Activated effector memory CD4-positive, alpha-beta T cell treated with Interleukin-2 at 50 U/mL for 16 hours (primary cell): ENCODE measurements at regions not wholly inside any gene's neighbourhood (a gene's known extent, or its start where the extent isn't known, plus 50 kb on each side); places are given as distances from the start of the nearest gene placed in this dataset.
"Not testable (repeated sequence)": the region's sequence is repeated elsewhere in the genome, so short reads cannot be mapped to it uniquely, and the experiment has no call there.

Experiments used
- DNase-seq: peaks from one replicate; pipeline ENCODE4 v3.0.0-alpha.2; 2020

DNA sequence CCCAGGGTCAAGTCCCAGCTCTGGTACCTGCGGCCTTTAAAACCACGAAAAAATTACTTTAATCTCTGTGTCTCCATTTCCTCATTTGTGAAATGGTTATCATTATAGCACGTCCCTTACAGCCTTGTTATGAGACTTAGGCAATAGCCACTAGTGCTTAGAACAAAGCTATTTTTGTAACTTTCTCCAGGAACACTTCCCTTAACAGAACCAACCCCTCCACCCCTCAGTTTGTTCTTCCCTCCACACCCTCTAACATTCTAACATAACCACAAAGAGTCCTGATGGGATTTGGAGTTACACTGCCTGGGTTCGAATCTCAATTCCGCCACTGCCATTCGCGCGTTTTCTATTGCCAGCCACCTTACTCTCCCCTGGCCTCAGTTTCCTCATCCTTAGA is 2777.4 kb upstream of the TPTE start:
- not testable (repeated sequence) for DNase-seq

DNA sequence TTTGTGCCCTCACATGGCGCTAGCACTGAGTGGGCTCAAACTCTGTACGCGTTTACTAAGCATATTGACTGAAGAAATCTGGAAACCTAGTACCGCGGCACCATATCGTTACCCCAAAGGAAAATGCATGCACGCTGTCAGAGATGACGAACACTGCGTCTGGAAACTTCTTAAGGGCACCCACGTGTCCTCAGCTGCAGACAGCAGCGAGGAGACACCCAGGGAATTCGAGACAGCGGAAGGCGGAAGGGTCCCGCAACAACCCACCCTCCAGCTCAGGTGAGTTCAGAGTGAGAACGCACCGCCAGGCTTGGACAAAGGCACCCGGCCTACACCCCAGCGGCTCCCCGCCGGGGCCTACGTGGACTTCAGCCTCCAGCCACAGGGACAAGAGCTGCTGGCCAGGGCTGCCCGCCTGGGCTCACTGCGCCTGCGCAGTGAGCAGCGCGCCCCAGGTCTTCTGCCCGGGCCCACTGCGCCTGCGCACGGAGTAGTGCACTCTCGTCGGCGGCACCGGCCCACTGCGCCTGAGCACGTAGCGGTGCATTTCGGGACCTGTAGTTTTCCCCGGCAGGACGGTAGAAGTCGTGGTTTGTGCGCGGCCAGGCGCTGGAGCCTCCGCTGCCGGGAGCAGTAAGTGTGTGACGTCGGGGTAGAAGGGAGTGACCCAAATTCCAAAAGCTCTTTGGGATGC is 2776.8 kb upstream of the TPTE start:
- DNase-seq = not testable (repeated sequence)

DNA sequence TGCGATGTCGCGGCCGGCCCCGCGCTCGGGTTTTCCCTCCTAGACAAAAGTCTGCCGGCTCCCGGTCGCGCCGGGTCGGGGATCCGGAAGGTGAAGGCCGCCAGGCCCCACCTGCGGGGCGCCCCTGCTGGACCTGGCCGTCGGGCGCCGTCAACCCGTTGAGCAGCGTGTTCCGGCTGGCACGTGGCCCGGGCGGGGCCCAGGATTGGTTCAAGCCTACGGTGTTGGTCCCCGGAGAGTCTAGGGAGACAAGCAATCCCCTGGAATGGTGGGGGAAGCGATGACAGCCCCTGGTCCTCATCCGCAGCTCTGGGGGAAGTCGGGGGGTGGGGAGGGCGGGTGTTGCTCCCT is 2776.3 kb upstream of the TPTE start:
- DNase-seq = not testable (repeated sequence)

DNA sequence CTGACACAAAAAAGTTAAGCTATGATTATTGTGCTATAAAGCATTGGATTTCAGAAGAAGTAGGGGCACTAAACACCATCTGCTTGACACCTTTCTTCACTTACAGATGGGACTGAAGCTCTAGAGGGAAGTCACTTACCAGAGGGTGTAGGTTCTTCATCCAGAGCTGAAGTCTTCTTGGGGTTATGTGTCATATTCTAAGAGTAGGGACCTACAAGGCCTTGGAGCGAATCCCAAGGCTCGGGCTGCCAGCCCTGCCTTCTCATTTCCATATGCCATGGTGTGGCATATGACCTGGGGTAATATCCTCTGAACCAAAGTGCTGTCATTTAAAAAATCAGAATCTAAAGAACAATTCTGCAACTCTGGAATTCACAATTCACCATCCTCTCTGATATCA is 2773.4 kb upstream of the TPTE start:
- not testable (repeated sequence) for DNase-seq

DNA sequence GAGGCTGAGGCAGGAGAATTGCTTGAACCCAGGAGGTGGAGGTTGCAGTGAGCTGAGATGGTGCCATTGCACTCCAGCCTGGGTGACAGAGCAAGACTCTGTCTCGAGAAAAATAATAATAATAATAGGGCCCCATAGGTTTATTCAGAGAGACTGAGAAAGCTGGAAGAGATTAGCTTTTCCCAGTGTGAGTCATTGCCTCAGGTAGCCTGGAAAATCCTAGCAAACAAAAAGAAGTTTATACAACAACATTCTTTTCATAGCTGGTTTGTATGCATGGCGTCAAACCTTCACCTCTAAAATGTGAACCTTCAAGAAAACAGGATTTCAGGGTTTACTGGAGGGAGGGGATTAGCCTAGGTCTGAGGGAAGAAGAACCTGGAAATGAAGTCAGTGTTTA is 2768.8 kb upstream of the TPTE start:
- DNase-seq = not testable (repeated sequence)

DNA sequence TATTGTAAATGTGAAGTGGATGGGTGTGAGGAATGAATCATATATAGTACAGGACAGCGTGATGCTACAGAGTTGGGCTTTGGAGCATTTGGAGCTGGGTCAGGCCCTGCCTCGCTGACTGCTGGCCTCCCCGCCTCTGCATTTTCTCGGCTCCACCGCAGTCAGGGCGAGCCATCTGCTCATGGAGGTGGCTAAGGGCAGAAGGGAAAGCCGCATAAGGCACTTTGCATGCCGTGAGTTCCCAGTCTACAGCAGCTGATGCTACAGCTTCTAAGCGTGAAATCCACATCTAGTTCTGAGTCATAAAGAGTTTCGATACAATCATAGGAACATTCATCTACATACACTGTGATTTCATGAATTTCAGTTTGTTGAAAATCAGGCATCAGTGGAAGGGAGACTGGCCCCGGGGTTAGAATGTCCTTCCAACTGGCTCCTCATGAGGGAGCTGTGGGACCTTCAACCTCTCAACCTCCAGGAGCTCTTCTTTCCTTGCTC is 2768.0 kb upstream of the TPTE start:
- peak; percentile 0 for DNase-seq

DNA sequence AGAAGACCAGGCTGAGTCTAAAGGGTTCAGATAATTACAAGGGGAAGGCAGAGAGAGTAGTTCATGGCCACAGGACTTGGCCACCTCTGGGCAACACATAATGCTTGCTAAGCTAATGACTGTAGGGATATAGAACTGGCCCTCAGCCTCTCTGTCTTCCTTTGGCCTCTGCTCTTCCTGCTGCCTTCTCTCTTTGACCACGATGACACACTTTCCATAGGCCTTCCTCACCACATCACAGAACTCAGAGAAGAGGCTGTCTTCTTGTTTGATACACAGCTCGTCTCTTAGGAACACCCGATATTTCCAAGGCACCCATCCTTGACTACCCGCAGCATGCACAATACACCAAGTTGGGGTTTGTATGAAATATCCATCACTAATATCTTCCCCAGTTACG is 2751.4 kb upstream of the TPTE start:
- not testable (repeated sequence) for DNase-seq

DNA sequence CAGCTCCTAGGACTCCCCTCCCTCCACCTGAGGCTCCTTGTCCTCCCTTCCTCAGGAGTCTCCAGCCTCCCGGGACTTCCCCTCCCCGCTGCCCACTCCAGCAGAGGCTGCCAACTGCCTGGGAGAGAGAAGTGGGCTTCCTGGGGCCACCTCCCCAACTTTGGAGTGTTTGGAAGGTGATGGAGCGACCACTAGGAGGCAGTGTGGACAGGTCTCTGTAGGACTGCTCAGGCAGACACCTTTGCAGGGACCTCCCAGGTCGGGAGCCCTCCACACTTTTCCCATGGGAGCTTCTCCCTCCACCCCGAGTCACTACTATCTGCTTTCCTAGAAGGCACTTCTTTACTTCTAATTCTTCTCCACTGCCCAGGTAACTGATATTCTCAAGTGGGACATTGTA is 2747.2 kb upstream of the TPTE start:
- not testable (repeated sequence) for DNase-seq

DNA sequence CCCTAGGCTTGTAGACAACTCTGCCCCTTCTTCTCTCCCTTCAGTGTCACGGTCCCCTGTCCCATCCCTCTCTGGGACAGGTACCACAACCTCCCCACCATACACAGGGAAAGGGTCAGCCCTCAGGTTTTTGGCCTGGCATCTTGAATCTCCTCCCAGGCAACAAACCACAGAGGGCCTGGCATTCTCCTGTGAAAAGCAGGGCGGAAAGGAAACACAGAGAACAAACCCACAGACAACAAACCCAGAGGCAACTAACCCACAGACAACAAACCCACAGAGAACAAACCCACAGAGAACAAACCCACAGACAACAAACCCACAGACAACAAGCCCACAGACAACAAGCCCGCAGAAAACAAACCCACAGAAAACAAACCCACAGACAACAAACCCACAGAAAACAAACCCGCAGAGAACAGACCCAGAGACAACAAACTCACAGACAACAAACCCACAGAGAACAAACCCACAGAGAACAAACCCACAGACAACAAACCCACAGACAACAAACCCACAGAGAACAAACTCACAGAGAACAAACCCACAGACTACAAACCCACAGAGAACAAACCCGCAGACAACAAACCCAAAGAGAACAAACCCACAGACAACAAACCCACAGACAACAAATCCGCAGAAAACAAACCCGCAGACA is 2745.9 kb upstream of the TPTE start:
- peak; percentile 0 for DNase-seq

DNA sequence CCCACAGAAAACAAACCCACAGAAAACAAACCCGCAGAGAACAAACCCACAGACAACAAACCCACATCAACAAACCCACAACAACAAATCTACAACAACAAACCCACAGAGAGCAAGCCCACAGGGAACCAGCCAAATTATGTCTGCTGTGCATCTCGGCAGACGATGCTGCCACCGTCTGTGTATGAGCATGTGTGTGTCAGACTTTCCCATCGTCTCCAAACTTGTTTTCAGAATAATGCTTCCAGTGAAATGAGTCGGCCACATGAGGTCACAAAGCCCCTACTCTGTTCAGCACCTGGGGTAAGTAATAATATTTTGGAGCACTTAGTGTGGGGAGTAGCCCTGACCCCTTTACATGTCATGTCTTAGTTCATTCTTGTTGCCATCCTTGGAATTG is 2745.3 kb upstream of the TPTE start:
- DNase-seq = not testable (repeated sequence)

DNA sequence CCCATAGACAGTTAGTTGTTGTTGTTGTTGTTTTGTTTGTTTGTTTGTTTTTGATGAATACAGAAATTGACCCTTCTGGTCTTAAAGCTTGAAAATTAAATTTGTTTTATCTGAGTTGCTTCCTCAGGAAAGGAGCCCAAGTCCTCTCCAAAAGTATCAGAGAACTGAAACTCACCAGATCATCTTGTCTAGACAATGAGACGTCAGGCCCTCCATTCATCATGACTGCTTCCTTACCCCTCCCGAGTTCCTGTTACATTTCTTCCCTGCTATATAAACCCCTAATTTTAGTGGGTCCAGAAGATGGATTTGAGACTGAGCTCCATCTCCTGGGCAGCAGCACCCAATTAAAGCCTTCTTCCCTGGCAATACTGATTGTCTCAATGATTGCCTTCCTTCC is 2744.8 kb upstream of the TPTE start:
- DNase-seq = not testable (repeated sequence)

DNA sequence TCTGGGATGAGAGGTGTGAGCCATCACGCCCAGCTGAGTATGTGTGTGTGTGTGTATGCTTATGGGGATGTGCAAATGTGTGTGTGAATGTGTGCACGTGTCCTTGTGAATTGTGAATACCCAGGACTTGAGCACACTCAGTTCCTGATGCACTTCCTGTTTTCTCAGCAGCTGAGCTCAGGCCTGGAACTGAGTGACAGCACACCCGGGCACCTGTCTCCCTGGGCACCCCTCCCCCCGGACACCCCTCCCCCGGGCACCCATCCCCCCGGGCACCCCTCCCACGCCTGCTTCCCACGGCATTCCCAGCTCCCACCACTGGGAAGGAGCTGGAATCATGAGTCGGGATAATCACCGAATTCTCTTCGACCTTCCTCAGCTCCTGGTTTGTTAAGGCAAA is 2744.1 kb upstream of the TPTE start:
- DNase-seq = not testable (repeated sequence)

DNA sequence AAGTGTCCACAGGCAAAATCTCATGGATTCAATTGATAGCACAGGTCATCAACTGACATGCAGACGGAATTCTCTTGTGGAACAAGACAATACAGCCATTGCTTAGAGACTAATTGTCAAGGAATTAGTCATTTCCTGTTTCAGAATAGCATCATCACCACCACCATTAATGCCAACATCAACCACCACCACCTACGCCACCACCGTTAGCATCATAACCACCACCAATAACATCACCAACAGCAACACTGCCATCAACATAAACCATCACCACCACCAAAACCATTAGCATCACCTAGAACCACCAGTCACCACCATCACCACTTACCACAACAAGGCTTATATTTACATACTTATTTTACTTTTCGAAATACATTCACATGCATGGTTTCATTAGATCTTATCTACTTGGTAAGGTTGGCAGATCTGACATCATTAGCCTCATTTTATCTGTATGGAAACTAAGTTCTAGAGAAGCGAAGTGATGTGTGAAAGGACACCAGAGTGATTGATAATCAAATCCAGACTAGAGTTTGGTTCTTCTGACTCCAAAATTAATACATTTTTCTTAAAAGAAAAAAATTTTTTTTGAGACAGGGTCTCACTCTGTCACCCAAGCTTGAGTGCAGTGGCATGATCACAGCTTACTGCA is 2733.8 kb upstream of the TPTE start:
- DNase-seq = not testable (repeated sequence)

DNA sequence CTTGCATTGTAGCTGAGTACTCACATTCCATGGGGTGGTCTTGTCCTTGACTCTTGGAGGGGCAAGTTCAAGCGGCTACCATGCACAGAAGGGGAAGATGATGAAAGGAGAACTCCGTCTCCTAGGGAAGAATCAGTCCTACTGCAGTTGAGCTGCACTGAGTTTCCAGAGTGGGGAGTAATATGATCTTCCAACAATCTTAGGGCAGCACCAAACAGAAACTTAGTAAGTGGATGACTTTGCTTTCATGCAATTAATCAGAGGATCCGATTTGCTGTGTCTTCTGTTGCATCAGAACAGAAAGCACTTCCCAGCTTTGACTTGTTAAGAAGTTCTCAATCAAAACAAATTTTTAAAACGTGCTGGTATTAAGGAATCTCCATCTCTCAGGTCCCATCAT is 2727.6 kb upstream of the TPTE start:
- DNase-seq = not testable (repeated sequence)

DNA sequence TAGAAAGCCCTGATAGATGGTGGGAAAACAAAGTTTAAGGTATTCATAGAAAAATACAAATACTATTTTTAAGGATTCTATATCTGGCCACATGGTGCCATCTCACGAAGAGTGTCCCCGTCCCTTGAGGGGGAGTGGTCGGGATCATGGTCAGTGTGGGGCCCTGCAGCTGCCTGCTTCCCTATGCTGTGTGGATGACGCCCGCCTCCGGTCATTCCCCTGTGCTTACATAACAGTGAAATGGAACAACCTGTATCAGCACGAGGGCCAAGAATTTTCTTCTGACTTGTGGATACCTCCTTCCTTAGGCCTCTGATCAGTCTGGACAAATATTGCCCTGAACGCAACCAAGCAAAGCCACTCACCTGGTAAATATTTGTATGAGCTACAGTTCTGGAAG is 2724.1 kb upstream of the TPTE start:
- not testable (repeated sequence) for DNase-seq

DNA sequence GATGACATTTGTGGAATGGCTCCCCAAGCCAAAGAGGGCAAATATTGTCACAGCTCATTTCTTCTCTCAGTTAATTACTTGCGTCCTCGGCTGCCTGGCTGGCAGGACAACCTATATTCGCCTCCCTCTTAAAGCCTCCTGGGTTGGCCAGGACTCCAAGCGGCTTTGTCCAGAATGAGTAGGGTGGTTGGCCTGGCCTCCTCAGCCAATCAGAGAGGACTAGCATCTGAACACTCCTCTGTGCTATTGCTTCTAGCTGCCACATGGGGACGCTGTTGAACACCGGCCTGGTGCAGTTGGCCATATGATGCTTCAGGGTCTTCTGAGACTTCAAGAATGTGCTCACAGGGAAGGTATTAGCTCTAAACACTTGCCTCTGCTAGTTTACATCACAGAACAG is 2722.9 kb upstream of the TPTE start:
- not testable (repeated sequence) for DNase-seq

DNA sequence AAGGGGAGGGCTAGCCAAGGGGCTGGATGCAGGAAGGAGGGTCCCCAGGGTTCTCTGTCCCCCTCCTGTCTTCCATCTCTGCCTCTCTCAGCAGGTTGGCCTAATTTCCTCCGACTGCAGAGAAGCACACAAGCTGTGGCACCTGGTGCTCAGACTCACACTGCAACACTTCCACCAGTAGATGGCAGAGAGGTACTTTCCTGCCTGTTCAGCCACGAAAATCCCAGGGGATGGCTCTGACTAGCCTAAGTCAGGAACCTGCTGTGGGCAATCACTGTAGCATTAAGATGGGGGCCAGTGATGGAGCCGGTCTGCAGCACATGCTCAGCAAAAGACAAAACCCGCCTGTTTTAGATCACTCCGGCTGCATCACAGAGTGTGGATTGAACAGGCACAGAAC is 2721.7 kb upstream of the TPTE start:
- not testable (repeated sequence) for DNase-seq

DNA sequence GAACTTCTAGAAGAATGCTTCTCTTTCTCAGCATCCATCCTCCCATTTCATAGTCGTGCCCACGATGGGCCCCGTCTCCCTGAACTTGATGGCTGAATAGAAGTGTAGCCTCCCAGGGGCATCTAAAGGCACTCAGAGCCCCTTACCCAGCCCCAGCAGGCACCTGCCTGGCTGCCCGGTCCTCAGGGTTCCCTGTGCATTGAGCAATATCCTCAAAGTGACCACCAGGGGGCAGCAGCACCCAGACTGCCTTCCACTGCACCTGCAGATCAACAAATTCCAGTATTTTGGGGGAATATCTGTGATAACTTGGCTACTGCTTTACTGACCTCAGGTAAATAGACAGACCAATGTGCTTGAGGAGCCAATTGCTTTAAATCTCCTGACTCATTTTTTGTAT is 2707.9 kb upstream of the TPTE start:
- DNase-seq = not testable (repeated sequence)

DNA sequence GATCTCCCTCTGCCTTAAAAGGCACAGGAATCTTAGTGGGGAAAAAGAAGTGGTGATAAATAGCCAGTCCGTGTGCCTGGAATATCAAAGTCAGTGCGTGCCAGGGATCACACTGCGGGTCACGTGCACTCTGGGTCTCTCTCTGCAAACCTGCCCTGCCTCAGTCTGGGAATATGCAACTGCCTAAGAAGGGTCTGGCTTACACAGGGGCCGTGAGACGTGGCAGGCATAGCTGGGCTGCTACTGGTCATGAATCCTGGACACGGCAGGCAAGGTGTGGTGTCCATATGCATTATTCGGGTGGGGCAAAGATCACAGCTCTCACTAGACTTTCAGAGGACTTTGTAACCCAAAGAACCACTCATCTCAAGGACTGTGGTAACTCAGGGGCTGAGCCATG is 2704.4 kb upstream of the TPTE start:
- DNase-seq = not testable (repeated sequence)

DNA sequence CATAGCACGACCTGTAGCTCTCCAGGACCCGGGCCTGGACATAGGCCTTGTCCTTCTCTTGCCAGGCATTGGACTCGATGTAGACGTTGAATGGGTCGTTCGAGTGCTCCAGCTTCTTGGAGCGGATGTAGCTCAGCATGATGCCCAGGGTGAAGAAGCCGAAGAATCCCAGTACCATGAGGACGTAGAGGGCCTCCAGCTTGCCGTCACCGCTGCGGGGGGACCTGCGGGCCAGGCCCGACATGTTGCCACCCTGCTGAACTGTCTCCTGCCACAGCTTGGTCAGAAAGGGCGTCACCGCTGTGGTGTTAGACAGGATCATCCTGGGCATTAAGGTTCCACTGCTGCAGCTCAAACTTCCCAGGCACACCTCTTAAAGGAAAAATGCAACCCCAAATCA is 2702.1 kb upstream of the TPTE start:
- not testable (repeated sequence) for DNase-seq

DNA sequence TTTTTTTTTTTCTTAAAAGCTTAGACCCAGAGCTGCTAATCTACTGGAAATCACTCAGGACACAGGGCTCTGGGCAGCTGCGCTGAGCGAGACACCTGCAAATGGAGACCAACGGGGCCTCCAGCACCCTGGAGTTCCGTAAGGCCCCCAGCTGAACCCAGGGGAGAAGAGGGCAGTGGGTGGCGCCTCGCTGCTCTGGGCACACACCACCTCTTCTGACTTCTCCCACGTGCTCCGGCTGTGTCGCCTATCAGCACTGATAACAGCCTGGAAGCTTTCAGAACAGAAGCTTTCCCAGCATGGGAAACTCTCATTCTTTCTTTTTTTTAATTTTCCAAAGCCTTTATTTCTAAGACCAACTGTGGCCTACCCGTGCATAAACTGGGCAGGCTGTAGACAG is 2695.8 kb upstream of the TPTE start:
- DNase-seq = not testable (repeated sequence)

DNA sequence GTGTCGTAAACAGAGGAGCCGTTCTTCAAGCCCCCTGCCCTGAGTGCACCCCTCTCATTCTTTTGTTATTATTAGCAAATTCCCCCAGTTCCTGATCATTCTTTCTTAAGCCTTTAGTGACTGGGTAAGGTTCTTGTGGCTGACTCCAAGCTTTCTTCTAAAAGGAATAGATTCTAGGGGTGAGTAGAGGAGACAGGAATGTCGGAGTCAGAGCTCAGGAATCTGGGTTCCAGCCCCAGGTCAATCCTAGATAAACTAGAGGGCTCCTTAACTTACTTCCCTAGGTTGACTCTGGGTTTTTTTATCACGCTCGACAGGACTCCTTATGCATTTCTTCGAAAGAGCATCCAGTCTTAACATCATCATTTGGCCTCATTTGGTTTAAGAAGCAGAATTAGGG is 2695.2 kb upstream of the TPTE start:
- DNase-seq = not testable (repeated sequence)

DNA sequence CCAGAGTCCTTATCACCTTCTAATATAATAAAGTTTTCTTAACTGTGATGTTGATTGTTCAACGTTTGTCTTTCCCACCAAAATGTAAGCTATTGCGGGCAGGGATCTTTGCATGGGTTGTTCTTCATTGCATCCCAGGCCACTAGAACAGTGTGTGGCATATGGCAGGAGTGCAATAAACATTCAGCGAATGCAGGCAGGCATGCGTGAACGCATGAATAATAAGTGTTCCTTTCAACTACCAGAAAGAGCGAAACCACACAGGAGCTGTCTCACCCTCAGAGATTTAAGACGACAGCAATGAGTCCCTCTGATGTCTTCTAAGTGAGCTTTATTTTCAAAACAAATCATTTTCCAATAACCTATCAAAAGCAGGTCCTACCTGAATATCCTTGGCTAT is 2693.1 kb upstream of the TPTE start:
- DNase-seq = not testable (repeated sequence)

DNA sequence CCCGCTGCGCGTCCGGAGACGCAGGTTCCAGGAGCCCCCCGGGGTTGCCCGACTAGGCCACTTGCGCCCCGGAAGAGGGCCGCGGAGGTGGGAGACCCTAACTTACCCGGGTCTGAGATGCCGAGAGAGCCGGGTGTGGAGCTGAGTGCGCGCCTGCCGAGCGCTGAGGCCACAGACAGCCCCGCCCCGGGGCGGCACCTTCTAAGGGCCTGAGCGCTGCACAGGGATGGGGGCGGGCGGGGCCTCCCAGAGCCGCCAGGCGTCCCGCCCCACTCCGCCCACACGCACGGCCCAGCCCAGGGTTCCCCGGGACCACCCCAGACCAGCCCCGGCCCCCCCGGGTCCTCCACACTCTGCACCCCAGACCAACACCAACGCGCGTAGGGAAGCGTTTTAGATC is 2692.0 kb upstream of the TPTE start:
- DNase-seq = not testable (repeated sequence)
